T-helper 1 cell (primary cell): ENCODE measurements at regions not wholly inside any gene's neighbourhood (a gene's known extent, or its start where the extent isn't known, plus 50 kb on each side); places are given as distances from the start of the nearest gene placed in this dataset.

ENCODE experiments used
- DNase-seq, 5 donors: peaks; one replicate each; pipeline ENCODE4 v3.0.0-alpha.2; 2012 to 2020

DNA sequence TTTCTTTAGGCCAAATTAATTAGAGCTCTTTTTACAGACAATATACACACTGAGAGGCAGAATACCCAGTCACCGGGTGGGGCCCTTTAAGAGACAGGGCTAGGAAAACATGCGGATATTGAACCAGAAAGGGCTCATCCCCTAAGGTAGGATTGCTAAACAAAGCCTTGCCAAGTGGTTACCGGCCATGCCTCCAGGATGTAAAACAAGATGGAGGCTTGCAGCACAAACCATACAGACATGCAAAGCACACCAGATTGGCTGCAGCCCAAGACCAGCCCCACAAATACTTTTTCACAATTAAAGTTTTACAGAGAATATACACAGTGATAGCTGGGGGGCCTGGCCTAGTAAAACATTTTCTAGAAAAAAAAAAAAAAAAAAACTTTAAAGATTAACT, 210.0 kb downstream of the KLHL4 start:
- no peak for DNase-seq

DNA sequence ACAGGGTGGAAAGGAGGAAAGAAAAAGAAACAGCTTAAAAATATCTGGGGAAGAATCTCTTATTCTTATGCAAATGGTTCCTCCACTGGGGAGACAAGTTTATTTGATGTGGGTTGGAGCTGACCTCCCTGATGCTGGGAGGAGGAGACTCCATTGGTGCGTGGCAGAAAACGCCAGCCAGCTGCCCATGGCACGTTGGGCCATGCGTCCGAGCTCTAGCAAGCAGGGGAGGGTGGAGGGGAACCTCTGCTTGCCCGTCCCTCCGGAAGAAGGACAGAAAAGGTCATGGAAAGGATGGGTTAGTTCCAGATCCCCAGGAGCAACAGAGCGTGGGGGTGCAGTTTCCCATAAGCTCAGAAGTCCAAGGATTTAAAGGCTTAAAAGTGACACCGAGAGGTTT, 210.4 kb downstream of the KLHL4 start:
- DNase-seq: no peak

DNA sequence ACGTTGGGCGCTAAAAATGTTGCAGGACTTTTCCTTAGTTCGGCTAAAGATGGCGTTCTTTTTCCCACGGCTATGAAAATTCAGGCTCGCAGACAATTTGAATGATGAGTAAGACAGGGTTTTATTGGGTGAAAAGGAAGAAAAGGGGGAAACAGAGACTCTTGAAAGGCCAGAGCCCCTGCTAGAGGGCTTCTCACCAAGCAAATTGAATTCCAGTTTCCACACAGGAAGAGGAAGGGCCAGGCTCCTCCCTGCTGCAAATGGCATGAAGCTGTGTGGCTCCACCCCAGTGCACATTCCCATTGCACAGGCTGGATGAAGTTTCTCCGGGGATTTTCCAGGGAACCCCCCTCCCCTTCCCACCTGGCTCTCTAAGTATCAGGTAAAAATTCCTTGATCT, 210.9 kb downstream of the KLHL4 start:
- no peak for DNase-seq

DNA sequence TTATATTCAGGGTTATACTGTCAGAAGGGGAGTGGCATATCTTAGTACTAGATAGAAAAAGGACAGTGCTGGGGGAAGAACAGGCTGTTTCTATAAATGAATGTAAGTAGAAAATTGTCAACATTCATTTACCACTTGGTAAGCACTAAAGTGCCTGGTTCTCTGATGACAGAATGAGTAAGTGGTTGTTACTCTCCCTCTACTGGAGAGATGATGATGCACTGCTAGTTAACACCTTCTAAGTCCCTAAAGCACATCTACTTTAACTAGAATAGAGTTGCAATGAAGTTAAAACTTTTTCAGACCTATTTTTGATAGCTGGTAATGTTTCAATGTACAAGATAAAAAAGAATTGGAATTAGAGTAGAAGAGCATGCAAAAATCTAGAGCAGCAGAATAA, 214.5 kb downstream of the KLHL4 start:
- DNase-seq: no peak

DNA sequence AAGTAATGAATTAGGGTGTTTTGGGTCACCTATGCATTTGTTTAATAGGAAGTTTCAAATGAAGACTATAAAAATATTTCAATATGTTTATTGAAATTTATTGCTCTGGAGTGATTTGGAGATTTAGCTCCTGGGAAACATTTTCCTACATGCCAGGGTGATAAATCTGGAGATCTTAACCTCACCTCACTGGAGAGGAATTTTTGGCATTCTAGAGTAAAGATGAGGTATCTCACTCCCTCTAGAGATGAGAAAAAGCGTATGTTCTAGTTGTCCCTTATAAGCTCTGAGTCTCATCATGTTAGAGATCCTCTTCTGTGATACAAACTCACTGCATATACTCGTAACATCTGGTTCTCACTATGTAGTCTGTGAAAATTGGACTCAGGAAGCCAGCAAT, 219.0 kb downstream of the KLHL4 start:
- no peak for DNase-seq

DNA sequence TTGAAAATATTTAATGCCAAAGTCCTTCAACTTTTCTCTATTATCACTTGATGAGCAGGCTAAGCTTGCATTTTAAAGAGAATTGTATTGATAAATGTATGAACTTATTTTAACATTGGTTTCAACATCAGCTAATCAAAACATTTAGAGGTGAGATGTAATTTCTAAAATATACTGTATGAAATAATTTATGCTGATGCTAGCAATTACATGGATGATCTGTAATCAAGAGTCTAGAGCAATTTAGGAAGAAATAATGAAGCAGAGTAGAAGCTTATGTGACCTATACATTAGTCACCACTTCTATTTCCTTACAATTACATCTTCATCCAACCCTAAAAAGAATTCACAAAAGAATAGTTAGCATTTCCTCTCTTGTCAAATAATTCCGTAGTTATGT, 226.8 kb downstream of the KLHL4 start:
- DNase-seq: no peak

DNA sequence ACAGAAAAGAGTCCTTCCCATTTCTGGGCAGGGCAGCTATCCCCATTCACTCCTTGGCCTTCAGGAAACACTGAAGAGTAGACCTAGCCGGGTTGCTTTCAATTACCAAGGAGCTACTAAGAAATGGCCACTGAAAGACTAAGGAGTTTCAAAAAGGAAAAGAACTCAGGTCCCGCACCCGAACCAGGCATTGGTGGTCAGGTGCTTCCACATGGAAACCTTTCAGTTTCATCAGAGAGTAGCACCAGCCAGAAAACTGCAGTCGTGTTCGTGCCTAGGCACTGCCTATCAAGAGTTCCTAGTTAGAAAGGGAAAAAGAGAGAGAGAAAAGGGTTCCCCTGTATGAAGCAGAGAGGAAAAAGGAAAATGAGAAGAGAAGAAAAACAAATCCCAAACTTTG, 237.9 kb downstream of the KLHL4 start:
- DNase-seq: no peak

DNA sequence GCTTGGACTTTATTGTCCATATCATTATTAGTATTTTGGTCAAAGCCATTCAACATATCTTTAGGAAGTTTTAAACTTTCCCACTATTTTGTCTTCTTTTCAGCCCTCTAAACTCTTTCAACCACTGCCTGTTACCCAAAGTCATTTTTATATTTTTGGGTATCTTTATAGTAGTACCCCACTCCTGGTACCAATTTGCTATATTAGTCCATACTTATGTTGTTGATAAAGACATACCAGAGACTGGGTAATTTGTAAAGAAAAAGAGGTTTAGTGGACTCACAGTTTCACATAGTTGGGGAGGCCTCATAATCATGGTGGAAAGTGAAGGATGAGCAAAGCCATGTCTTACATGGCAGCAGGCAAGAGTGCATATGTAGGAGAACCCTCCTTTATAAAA, 271.4 kb downstream of the KLHL4 start:
- no peak for DNase-seq

DNA sequence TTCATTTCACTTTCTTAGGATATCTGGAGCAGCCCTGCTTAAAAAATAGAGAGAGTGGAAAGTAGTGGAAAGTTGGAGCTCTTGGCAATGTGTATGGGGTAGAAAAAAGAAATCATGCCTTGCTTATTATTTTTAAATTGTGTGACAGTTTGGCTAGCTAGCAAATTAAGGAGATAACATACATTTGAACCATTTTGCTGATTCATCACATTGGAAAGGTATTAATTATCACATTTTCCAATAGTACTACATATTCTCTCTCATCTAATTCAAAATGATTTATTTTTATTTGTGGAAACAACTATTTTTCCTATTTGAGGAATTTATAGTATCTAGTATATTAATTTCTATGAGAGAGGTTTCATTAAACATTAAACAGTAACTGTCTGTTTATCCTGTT, 280.4 kb downstream of the KLHL4 start:
- DNase-seq: no peak

DNA sequence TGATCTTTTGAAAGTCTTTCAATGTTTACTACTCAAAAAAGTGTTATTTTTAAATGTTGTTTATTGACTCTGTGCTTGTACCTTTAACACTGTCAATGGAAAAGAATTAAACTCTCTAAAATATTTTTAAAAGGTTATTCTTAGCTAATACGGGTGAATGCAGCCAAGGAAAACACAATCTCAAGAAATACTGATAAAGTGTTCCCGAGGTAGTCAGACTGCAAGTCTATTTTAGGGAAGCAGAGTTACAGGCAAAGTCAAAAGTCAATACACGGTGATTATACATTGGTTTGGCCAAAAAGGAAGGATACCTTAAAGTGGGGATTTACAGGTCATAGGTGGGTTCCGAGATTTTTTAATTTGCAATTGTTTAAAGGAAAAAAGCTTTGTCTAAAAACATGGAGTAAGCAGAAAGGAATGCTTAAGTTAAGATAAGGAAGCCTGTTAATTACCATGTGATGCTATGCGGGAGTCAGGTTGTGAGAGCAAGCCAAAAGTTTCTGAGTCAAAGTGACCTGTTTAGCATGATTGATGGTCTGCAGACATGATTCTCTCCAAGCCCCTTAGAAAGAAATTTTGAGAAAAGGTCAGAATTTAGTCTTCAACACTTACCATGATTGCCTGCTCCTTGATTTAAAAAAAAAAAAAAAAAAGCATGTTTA, 288.4 kb downstream of the KLHL4 start:
- DNase-seq: no peak

DNA sequence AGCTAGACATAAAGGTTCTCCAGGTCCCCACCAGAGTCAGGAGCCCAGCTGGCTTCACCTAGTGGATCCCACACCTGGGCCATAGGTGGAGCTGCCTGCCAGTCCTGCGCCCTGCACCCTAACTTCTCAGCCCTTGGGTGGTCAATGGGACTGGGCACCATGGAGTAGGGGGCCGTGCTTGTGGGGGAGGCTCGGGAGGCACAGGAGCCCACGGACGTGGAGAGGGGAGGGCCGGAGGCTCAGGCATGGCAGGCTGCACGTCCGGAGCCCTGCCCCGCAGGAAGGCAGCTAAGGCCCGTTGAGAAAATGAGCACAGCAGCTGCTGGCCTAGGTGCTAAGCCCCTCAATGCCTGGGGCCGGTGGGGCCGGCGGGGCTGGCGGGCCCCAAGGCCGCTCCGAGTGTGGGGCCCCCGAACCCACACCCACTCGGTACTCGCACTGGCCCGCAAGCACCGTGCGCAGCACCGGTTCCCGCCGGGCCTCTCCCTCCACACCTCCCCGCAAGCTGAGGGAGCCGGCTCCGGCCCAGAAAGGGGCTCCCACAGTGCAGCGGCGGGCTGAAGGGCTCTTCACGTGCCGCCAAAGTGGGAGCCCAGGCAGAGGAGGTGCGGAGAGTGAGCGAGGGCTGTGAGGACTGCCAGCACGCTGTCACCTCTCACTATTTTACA, 291.1 kb downstream of the KLHL4 start:
- no peak for DNase-seq

DNA sequence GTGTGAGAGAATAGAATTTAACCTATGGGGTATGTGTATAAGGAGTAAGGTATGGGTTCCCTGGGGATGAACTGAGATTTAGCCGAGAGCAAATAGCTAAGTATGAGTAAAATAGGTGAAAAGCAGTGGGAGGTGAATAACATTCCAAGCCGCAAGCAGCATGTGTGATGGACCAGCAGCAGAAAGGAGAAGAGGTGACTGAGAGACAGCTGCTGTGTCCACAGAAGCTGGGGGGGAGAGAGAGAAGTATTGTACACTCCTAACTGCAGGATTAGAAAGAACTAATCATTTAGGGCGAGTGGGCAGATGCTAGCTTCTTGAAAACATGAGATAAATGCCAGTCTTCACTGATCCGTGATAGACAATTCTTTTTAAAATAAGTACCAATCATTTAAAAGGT, 296.0 kb downstream of the KLHL4 start:
- no peak for DNase-seq

DNA sequence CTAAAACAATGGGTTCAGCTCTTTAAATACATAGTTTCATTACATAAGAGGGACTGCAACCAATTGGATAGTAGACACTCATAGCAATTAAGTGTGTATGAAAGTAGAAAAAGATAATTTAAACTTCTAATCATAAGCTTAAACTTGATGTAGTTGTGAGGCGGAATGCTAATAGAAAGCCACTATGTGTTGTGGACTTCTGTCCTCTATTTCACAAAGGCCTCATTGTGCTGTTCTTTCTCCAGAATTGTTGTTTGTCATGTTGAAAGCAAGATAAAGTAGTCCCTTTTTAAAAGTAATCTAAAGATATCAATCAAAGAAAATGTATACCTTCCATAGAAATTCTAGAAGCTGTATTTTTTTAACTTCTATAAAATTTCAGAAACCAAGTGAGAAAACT, 329.4 kb downstream of the KLHL4 start:
- DNase-seq: no peak

DNA sequence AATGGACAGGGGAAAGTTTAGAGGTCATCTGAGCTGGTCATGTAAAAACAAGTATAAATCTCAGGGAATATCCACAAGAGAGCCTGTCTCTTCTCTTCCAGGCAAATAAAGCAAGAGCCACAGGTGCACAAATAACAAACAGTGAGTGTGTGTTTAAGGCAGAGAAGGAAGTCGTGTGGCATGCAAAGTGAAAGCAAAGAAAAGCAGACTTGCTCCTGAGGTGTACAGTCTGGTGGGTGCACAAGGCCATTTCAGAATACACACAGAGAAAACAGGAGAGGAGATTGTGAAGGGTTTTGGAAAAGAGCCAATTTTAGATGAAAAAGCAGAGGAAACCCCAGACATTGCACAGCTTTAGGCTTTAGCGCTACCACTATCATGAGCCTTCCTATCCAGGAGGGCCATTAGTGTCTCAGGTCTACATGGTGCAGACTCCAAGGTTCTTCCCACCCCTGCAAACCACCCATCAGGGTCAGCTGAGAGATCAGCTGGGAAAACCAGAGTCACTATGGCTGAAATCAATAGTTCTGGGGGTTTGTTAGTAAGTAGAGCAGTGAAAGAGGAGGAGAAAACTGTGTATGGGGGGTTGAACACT, 355.8 kb downstream of the KLHL4 start:
- no peak for DNase-seq

DNA sequence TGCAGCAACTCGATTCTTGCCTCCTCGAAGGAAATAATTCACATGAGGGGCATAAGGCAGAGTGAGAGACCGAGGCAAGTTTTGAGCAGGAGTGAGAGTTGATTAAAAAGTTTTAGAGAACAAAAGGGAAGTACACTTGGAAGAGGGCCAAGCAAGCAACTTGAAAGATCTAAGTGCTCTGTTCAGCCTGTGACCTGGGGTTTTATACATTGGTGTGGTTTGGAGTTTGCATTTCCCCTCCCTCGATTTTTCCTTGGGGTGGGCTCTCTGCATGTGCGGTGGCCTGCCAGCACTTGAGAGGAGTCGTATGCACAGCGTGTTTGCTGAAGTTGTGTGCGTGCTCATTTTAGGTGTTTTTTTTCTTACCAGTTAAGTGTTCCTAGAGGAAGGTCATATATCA, 356.4 kb downstream of the KLHL4 start:
- no peak for DNase-seq

DNA sequence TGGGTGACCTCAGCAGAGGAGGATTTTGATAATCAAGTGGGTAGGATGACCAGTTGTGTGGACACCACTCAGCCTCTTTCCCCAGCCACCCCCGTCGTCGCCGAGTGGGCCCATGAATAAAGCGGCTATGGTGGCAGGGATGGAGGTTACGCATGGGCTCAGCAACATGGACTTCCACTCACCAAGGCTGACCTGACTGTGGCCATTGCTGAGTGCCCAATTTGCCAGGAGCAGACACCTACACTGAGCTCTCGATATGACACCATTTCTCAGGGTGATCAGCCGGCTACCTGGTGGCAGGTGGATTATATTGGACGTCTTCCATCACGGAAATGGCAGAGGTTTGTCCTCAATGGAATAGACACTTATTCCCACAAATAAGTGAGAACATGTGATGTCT, 361.3 kb downstream of the KLHL4 start:
- no peak for DNase-seq

DNA sequence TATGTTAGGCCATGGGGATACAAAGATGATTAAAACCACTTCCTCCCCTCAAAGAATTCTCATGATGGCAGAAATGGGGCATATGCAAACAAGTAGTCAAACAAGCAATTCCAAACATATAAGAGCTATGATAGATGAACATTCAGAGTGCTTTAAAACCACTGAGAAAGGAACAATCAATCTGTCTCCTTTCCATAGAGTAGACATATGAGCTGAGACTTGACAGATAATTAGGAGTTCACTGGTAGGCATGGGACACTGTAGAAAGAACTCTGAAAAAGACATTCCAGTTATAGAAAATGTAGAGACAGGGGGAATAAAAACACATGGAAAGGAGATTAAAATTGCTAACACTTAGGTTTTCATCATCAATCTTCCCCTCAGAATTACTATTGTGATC, 372.8 kb downstream of the KLHL4 start:
- no peak for DNase-seq

DNA sequence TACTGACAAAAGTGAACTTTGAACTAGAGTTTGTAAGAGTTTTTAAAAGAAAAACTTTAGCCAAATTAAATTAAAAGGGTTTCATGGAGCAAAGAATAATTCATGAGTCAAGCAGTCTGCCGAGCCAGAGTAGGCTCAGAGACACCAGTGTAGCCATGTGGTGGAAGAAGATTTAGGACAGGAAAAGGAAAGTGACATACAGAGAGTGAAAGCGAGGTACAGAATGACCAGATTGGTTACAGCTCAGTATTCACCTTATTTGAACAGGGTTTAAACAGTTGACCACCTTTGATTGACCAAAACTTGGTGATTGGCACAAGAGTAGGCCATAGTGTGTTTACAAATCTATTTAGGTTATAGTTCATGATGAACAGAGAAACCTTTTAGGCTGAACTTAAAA, 377.8 kb downstream of the KLHL4 start:
- DNase-seq: no peak

DNA sequence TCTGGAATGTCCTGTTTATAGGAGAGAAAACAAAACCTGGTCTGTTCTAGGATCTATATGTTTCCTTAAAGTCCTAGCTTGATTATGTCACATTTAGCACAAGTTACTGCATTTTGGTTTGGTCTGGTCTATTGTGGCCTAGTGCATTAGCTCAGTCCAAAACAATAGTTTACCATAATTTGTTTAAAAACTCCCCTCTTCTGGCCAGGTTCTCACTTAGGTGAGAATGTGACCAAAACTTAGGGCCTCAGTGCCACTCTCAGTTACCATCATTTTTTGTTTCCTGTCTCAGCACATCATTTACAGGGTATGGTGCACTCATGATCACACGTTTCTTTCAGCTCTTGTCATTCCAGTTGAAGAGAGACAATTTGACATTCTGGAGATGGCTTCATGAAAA, 378.5 kb downstream of the KLHL4 start:
- DNase-seq: no peak

DNA sequence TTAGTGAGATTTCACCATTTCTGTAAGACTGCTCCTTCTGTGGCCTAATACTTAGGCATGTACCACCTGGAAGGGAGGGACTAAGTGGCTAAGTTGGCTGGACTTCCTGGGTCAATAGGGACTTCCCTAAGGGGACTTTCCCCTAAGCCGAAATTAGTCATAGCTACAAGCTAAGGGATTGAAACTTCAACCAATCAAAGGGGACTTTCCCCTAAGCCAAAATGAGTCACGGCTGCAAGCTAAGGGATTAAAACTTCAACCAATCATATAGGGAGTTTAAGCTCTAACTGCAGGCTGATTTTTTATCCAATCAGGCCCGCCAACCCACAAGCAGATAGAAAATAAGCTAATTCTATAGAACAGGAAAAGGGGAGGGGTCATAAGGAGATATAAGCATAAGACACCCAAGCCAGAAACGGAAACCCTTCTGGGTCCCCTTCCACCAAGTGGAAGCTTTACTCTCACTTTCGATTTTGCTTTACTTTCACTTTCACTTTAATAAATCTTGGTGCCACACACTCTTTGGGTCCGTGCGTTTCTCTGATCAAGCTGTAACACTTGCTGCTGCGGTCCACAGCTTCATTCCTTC, 382.8 kb downstream of the KLHL4 start:
- DNase-seq: peak in 2 of 5 donors; percentile 10 to 52

DNA sequence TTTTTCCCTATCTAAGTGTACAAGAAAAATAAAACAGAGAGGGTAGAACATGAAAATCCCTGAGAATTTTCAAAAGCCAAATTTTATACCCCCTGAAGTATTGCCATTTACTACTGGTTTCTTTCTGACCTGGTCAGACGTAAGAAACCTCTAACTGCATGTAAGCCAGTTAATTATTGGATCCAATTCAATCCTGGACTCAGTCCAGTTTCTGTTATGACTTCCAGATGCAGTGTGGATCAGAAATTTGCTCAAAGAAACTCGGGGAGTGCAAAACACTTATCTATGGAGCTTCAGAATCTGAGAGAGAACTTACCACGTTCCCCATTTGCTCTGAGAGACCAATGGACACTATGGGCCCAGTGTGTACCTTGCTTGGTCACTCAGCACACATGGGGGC, 383.5 kb downstream of the KLHL4 start:
- DNase-seq: no peak

DNA sequence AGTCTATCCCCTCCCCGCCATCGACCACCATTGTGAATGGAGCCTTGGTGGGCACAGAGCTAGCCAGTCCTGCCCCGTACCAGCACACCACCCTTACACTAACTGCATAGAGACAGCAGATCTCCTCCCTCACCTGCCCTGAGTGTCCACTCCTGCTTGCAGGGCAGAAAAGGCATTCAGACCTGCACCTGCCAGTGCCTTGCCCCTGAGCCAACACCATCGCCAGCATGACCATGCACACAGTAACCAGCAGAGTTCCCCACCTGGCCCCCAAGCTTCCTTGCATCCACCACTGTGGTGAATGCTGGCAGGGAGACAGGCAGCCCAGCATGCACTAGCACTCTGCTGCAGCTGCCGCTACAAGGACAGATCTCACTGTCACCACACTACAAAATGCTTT, 397.1 kb downstream of the KLHL4 start:
- DNase-seq: no peak

DNA sequence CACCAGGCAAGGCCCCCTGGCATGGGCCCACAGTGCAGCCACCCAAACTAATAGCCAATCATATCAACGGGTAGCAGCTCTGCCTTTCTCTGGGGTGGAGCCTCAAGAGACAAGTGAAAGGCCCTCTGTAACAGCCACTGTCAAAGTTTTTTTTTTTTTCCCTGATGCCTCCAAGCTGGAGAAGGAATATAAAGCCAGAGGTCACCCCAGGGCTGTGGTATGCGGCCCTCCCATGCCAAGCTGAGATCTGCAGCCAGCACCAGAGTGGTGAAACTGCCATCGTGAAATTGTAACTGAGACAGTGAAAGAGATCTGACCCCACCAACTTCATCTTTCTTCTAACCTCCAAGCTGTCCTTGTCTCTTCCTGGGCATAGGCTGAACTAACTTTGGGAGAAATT, 407.0 kb downstream of the KLHL4 start:
- no peak for DNase-seq

DNA sequence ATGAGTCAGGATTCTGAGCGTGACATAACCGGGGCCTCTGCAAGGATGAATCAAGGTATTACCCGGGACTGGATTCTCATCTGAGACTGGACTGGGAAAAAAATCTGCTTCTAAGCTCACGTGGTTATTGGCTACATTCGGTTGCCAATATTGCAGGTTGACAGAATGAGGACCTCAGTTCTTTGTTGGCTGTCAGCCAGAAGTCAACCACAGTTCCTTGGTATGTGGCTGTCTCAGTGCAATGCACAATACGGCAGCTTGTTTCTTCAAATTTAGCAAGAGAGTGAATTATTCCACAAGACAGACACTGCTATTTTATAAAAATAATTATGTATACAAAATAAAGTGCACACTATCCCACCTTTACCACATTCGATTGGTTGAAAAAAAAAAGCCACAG, 424.2 kb downstream of the KLHL4 start:
- DNase-seq: no peak
